ENCODE measurements at regions not wholly inside any gene's neighbourhood (a gene's known extent, or its start where the extent isn't known, plus 50 kb on each side); places are given as distances from the start of the nearest gene placed in this dataset.

GRCh38 chr1:14222086-14222485, 376.4 kb upstream of the KAZN start:
- no peak for DNase-seq

GRCh38 chr1:14228677-14229076, 369.8 kb upstream of the KAZN start:
- no peak for DNase-seq

GRCh38 chr1:14233510-14233909, 365.0 kb upstream of the KAZN start:
- no peak for DNase-seq

- DNase-seq: no peak
Measured at GRCh38 chr1:14236097-14236496, 362.4 kb upstream of the KAZN start.

- DNase-seq: no peak
Measured at GRCh38 chr1:14238472-14239307, 359.8 kb upstream of the KAZN start.

GRCh38 chr1:14240265-14240664, 358.2 kb upstream of the KAZN start:
- DNase-seq: no peak

- DNase-seq: no peak
Measured at GRCh38 chr1:14242123-14242522, 356.4 kb upstream of the KAZN start.

GRCh38 chr1:14242870-14243269, 355.6 kb upstream of the KAZN start:
- DNase-seq: no peak

GRCh38 chr1:14245954-14246353, 352.5 kb upstream of the KAZN start:
- DNase-seq: no peak

GRCh38 chr1:14246471-14246870, 352.0 kb upstream of the KAZN start:
- DNase-seq: no peak

GRCh38 chr1:14247666-14248065, 350.8 kb upstream of the KAZN start:
- no peak for DNase-seq

GRCh38 chr1:14251871-14252270, 346.6 kb upstream of the KAZN start:
- no peak for DNase-seq

GRCh38 chr1:14253676-14254075, 344.8 kb upstream of the KAZN start:
- DNase-seq: no peak

- DNase-seq: no peak
Measured at GRCh38 chr1:14254251-14254650, 344.2 kb upstream of the KAZN start.

GRCh38 chr1:14255233-14255632, 343.3 kb upstream of the KAZN start:
- DNase-seq: no peak

- no peak for DNase-seq
Measured at GRCh38 chr1:14255711-14256110, 342.8 kb upstream of the KAZN start.

- DNase-seq: no peak
Measured at GRCh38 chr1:14259191-14259757, 339.2 kb upstream of the KAZN start.

GRCh38 chr1:14260480-14260879, 338.0 kb upstream of the KAZN start:
- DNase-seq: no peak

GRCh38 chr1:14261395-14261794, 337.1 kb upstream of the KAZN start:
- DNase-seq: no peak

- no peak for DNase-seq
Measured at GRCh38 chr1:14262637-14263036, 335.8 kb upstream of the KAZN start.

GRCh38 chr1:14263225-14263624, 335.3 kb upstream of the KAZN start:
- no peak for DNase-seq

GRCh38 chr1:14263671-14264070, 334.8 kb upstream of the KAZN start:
- no peak for DNase-seq

GRCh38 chr1:14265495-14265894, 333.0 kb upstream of the KAZN start:
- DNase-seq: no peak

GRCh38 chr1:14267991-14268390, 330.5 kb upstream of the KAZN start:
- no peak for DNase-seq

GRCh38 chr1:14270821-14271220, 327.7 kb upstream of the KAZN start:
- DNase-seq: no peak
